Femur (tissue), 1 donor: ENCODE measurements at regions not wholly inside any gene's neighbourhood (a gene's known extent, or its start where the extent isn't known, plus 50 kb on each side); places are given as distances from the start of the nearest gene placed in this dataset.
"Not testable (repeated sequence)": the region's sequence is repeated elsewhere in the genome, so short reads cannot be mapped to it uniquely, and the experiment has no call there.

ENCODE experiments used
- DNase-seq: peaks from one replicate; pipeline ENCODE4 v3.0.0-alpha.2; 2017

DNA sequence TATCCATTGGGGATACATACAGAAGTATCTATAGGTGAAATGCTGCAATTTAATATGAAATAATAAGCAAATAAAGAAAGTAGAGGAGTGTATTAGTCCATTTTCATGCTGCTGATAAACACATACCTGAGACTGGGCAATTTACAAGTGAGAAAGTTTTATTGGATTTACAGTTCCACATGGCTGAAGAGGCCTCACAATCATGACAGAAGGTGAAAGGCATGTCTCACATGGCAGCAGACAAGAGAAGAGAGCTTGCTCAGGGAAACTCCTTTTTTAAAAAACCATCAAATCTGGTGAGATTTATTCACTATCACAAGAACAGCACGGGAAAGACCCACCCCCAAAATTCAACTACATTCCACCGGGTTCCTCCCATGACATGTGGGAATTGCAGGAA lies 82.8 kb upstream of the TRIM24 start:
- DNase-seq: no peak

DNA sequence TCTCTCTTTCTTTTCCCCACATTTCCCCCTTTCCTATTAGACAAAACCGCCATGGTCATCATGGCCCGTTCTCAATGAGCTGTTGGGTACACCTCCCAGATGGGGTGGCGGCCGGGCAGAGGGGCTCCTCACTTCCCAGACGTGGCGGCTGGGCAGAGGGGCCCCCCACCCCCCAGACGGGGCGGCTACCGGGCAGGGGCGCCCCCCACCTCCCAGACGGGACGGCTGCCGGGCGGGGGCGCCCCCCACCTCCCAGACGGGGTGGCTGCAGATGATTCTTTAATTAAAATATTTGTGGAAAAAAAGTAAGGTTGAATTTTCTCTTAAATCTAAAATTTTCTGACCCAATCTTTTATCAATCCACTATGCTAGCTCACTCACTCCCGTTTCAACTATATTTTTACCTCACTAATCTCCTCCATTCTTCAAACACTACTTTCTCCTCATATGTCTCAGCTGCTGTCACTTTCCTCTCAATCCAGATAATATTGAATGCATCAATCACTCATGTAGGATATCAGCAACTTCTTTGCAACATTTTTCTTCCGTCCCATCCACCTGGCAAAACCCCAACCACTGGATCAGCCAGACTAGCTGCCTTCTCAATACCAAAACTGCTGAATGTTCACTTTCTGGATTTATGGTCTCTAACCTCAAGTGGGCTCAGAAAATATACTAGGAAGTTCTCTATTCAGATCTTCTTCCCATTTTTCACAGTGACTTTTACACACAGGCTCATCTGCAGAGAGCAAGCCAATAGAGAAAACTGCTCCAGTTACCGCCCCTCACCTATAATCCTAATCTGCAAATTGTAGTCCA lies 81.1 kb upstream of the TRIM24 start:
- DNase-seq: no peak

DNA sequence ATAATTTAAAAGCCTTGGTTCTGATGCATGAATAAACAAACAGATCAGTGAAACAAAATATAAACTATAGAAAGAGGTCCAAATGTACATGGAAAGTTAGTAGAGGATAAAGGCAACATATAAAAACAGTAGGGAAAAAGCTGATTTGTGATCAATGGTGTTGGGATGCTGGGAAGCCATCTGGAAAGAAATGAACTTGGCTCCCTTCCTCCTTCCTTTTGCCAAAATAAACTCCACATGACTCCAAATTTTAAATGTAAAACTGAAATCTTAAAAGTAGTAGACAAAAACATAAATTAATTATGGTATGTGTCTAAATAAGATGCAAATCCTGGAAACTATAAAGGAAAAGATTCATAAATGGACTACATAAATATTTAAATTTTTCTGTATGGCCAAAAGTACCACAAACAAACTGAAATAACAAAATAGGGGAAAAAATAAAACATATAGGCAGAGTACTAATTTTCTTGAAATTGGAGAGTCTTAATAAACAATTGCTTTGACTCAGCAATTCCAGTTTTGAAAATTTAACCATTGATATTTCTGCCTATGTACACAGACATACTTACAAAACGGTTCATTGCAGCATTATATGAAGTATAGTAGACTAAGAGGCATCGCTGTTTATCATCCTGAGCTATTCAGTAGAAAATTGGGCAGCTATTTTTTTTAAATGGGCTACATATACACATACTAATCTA lies 77.0 kb upstream of the TRIM24 start:
- DNase-seq: no peak

DNA sequence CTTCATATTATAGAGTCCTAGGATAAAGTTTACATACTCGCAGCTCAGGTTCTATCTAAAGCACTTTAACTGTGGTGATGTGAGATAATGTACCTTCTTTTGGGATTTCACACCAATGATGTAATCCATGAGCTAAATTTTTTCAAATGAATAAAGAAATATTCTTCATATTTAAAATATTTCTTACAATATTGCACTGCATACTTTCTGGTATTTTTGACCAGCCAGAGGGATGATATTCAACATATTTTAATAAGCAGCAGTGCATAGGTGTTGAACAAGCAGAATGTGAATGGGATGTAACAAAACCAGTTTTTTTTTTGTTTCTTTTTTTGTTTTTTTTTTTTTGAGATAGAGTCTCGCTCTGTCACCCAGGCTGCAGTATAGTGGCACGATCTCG lies 73.2 kb upstream of the TRIM24 start:
- DNase-seq: no peak

DNA sequence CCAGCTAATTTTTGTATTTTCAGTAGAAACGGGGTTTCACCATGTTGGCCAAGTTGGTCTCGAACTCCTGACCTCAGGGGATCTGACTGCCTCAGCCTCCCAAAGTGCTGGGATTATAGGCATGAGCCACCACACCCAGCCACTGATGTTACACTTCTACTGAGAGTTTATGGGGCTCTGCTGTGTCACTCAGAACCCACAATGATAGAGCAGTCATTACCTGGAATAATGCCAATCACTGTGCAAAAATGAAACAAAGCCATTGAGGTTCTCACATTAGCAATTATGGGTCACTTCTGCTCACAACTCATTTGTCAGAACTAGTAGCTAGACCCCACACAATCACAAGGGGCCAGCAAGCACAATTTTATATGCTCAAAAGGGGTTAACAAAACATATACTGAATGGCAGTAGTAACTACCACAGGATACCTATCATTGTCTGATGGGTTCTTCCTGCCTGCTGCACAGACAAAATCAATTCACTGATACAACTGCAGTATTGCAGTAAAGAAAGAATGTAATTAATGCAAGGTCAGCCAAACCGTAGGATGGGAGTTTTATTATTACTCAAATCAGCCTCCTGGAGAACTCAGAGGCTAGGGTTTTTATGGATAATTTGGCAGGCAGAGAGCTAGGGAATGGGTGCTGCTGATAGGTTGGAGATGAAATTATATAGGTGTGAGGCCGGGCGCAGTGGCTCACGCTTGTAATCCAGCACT lies 72.1 kb upstream of the TRIM24 start:
- DNase-seq: no peak

DNA sequence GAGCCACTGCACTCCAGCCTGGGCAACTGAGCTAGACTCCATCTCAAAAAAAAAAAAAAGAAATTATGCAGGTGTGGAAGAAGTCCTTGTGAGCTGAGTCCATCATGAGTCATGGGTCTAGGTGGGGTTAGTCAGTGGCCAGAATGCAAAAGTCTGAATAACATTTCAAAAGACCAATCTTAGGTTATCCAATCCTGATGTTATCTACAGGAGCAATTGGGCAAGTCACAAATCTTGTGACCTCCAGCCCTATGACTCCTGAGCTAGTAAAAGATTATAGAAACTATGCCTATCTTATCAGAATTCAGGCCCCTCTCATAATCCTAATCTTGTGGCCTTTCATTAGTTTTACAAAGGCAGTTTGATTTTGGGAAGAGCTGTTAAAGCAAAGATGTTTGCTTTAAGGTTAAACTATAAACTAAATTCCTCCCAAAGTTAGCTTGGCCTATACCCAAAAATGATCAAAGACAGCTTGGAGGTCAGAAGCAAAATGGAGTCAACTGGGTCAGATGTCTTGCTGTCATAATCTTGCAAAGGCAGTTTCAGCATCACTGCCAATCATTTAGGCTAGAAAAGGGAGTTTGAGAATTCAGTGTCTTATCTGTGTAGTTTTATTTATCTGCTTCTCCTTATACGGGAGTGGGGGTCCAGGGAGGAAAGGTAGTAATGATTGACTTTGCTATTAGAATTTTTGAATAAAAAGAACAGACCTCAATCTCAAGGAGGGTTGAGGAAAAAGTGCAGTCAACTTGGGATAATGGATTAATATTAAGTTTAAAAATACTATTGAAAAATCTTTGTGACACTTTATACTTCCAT lies 71.2 kb upstream of the TRIM24 start:
- DNase-seq: no peak

DNA sequence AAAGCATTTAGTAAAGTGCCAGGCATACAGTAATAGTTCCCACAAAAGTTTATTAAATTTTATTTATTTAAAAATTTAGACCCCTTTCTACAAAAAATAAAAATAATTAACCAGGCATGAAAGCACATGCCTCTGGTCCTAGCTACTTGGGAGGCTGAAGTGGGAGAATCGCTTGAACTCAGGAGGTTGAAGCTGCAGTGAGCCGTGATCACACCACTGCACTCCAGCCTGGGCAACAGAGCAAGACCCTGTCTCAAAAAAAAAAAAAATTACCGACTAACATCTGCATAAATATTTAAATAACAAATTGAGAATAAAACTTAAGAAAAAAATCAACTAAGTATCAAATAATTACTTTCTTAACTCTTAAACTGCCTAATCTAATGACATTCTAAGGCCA lies 64.3 kb upstream of the TRIM24 start:
- DNase-seq: no peak

DNA sequence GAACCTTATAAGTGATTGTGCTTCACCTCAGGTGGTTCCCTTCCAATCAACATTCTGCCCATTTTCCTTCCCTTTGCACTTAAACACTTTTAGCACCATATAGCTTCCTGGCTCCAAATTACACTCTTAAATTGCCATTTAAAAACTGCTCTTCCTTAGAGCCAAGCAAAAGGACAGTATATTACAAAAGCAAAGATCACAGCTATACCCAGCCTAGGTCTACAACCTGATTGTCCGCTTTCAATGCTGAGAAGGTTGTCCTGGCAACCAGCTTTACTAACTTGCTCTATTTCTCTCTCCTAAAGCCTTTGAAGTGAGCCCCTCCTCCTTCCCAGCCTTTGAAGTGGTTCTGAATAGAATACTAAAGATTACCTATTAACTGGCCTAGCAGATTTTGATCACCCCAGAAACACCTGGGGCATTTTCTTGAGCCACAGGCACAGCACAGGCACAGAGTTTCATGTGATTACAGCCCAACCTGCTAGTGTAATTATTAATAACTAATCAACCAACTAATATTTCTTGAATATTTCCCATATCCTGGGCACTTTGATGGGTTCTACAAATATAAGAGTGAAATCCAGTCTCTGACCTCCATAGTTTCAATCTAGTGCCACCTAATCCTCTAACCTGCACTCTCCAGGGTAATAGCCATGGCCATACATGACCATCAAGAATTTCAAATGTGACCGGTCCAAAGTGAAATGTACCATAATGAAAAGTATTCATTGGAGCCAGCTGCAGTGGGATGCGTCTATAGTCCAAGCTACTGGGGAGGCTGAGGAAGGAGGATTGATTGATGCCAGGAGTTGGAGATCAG lies 63.6 kb upstream of the TRIM24 start:
- DNase-seq: no peak

DNA sequence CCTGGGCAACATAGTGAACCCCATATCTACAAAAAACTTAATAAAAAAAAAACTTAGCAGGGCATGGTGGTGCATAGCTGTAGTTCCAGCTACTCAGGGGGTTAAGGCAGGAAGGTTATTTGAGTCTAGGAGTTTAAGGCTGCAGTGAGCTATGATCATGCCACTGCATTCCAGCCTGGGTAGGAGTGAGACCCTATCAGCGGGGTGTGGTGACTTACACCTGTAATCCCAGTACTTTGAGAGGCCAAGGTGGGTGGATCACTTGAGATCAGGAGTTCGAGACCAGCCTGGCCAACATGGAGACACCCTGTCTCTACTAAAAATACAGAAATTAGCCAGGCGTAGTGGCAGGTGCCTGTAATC lies 63.0 kb upstream of the TRIM24 start:
- DNase-seq: not testable (repeated sequence)

DNA sequence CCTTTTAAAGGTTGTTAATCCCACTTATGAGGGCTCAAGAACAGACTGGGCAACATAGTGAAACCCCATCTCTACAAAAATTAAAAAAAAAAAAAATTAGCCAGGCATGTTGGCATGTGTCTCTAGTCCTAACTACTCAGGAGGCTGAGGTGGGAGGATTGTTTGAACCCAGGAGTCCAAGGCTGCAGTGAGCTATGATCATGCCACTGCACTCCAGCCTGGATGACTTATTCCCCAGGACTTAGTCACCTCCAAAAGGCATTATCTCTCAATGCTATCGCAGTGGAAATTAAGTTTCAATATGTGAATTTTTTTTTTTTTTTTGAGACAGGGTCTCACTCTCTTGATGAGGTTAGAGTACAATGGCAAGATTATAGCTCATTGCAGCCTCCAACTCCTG lies 61.2 kb upstream of the TRIM24 start:
- no peak for DNase-seq

DNA sequence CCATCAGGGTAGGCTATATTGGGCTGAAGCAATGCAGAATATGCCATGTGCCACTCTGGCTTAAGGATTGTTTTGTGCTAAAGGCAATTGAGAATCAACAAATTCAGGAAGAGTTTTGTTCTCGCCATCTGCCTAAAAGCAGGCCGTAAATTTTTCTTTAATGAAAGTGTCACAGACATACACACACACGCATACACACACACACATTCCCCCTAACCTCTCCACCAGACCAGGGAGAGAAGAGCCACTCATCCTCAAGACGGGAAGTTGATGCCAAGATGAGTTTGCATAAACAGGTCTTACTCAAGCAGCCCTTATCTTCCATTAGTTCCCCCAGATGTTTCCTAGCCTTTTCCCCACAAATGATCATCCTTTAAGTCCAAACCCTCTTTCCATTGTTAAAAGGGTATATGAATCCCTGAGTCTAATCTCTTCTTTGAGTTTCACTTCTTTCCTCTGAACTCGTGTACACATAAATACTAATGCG lies 59.6 kb upstream of the TRIM24 start:
- no peak for DNase-seq

DNA sequence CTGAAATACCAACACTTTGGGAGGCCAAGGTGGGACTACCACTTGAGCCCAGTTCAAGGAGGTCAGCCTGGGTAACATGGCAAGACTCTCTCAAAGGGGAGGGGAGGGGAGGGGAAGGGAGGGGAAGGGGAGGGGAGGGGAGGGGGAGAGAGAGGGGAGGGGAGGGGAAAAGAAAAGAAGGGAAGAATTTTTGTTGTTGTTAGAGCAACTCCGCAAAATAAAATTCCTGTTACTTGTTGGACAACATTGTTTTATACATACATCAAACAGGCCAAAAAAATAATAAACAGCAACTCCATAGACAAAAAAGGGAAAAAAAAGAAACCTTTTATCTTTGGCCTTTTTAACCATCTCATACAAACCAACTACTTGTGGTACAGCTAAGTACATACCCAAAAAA lies 57.3 kb upstream of the TRIM24 start:
- DNase-seq: no peak

DNA sequence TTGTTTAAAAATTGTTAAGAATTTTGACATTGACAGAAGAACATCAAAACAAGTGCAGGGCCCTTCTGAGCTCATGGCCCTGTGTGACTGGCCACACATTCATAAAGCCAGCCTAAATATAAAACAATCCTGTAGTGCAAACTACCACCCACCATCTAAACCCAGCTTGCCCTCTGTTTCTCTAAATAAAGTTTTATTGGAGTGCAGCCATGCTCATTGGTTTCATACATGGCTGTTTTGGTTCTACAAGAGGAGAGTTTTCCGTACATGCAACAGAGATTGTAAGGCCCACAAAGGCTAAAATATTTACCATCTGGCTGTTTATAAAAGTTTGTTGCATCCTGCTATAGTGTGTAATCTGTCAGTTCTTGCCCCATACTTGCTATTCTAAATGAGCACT lies 54.6 kb upstream of the TRIM24 start:
- DNase-seq: no peak

DNA sequence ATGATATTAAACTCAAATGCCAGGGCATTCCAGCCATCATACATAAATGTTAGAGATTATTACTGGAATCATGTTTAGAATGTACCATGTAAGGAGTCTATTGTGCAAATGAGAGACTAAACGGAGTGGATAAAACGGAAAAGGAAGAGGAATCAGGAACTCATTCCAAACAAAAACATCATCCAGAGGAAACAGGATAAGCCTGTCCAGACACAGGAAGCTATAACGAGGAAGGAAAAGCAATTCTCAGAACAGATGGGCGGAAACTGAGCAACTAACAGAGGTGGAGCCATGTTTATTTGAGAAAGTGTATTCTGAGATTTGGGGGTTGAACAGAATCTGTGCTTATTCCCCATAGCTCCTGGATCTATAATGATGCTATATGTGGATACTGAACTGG lies 52.3 kb upstream of the TRIM24 start:
- DNase-seq: no peak
